ENCODE measurements at regions not wholly inside any gene's neighbourhood (a gene's known extent, or its start where the extent isn't known, plus 50 kb on each side); places are given as distances from the start of the nearest gene placed in this dataset.

DNA sequence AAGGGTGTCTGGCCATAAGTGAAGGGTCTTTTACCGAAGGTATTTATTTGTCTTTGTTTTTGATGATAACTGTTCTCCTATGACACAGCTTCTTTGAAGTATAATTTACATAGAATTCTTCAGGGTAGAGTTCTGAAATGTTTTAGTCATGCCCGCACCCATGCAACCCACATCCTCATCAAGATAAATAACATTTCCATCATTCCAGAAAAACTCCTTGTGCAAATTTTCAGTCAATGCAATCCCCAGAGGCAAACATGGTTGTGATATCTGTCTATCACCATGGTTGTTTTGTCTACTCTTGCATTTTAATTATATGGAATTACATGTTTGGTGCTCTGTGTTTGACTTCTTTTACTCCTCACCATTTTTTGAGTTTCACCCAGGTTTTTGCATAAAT, 837.8 kb downstream of the AACS start (continued):
- TF ChIP-seq DPF2 (IDR thresholded peaks at IDR 0.05) (no peak), KAT2A (conservative IDR thresholded peaks at IDR 0.05; ENCODE audit: control insufficient read depth, low read depth, low read length) (no peak), EP300 (IDR thresholded peaks at IDR 0.05; ENCODE audit: borderline replicate concordance in 1 of 2, control insufficient read depth in 1 of 2, low read depth in 2 of 2, low read length in 2 of 2) (no peak)
- TF ChIP-seq, protein P1, sequence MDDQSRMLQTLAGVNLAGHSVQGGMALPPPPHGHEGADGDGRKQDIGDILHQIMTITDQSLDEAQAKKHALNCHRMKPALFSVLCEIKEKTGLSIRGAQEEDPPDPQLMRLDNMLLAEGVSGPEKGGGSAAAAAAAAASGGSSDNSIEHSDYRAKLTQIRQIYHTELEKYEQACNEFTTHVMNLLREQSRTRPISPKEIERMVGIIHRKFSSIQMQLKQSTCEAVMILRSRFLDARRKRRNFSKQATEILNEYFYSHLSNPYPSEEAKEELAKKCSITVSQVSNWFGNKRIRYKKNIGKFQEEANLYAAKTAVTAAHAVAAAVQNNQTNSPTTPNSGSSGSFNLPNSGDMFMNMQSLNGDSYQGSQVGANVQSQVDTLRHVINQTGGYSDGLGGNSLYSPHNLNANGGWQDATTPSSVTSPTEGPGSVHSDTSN (IDR thresholded peaks at IDR 0.05; ENCODE audit: insufficient replicate concordance, low read depth, low read length): no peak

DNA sequence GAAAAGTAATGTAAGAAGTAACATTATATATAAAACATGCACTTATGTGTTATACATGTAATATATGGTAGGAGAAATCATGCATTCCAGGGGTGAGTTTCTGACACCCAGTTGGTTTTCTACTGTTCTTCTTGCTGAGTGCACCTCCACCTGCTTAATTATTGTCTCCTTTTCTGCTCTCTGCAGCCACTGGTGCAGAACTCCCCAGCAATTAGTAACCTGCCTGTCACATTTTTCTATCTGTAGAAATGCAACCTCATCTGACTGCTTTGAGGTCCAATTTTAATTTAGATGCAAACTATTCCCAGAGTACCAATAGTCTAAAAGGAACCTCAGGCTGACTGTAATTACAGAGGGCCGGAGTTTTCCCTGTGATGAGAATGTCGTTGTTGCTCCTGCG, 842.1 kb downstream of the AACS start:
- no peak overlapping the region for H3K4me3 ChIP-seq
- BruUV-seq (replicated peaks): no TSS peak
- H3K27ac ChIP-seq (ENCODE audit: control insufficient read depth, insufficient read depth): no peak overlapping the region
- ChIA-PET CTCF (no interaction called here), RAD21 (ENCODE audit: unreplicated experiment) (no interaction called here), SMC1A (ENCODE audit: uncharacterized antibody, unreplicated experiment) (no interaction called here), POLR2A (no interaction called here)
- no peaks in the 10 kb centered on the region for H3K9me3 ChIP-seq (replicated peaks; ENCODE audit: control insufficient read depth, insufficient read depth, low read length)
- ATAC-seq (no peak), DNase-seq (ENCODE audit: low read depth, low spot score) (no peak), FAIRE-seq (no peak)
- H3K4me2 ChIP-seq (ENCODE audit: control insufficient read depth, insufficient read depth): no peak overlapping the region
- H3K36me3 ChIP-seq (ENCODE audit: control insufficient read depth in 2 of 2, insufficient read depth in 2 of 2, low read length in 1 of 2): no peaks in the 10 kb centered on the region
- H3K79me2 ChIP-seq (ENCODE audit: control insufficient read depth, insufficient read depth, low read length): no peaks in the 10 kb centered on the region
- no peak overlapping the region for H2AFZ ChIP-seq (ENCODE audit: control insufficient read depth, low read depth, low read length)
- no peaks in the 10 kb centered on the region for H4K20me1 ChIP-seq (ENCODE audit: control insufficient read depth, insufficient read depth)
- no peak overlapping the region for H3K9ac ChIP-seq (ENCODE audit: control insufficient read depth, insufficient read depth, low read length)
- no peaks in the 10 kb centered on the region for H3K27me3 ChIP-seq (replicated peaks in 1 of 2; ENCODE audit: control insufficient read depth in 2 of 2, insufficient read depth in 2 of 2, low read length in 1 of 2)
- WGBS (ENCODE audit: insufficient coverage, insufficient replicate concordance, low lambda C conversion rate, missing lambda C conversion rate): 34% methylated on average over 3 of the region's 3 CpGs
- in situ Hi-C loops (cut with MboI) (no loop called here), intact Hi-C loops (cut with micrococcal nuclease; ENCODE audit: unreplicated experiment) (no loop called here)
- H3K4me1 ChIP-seq (ENCODE audit: control insufficient read depth, insufficient read depth, low read length): no peaks in the 10 kb centered on the region
- TF ChIP-seq LARP7 (IDR thresholded peaks at IDR 0.05) (no peak), SMAD1 (IDR thresholded peaks at IDR 0.05; ENCODE audit: low read depth, partially characterized antibody) (no peak), HDAC6 (IDR thresholded peaks at IDR 0.05; ENCODE audit: unreplicated experiment) (no peak), TCF12 (IDR thresholded peaks at IDR 0.05; ENCODE audit: low read depth, low read length) (no peak), ZNF217 (IDR thresholded peaks at IDR 0.05) (no peak), CHD2 (IDR thresholded peaks at IDR 0.05; ENCODE audit: borderline replicate concordance, low read depth, low read length) (no peak), HDAC2 (IDR thresholded peaks at IDR 0.05) (no peak), FOXM1 (IDR thresholded peaks at IDR 0.05; ENCODE audit: low read depth, low read length) (no peak), SMAD5 (IDR thresholded peaks at IDR 0.05; ENCODE audit: low read depth) (no peak), CEBPB (IDR thresholded peaks at IDR 0.05; ENCODE audit: borderline replicate concordance in 1 of 2, low read depth in 2 of 2, low read length in 2 of 2) (no peak), NFYA (IDR thresholded peaks at IDR 0.05; ENCODE audit: borderline replicate concordance, low read depth, low read length) (no peak), HCFC1 (IDR thresholded peaks at IDR 0.05; ENCODE audit: low read length) (no peak), CBX5 (IDR thresholded peaks at IDR 0.05; ENCODE audit: low read depth) (no peak), NBN (IDR thresholded peaks at IDR 0.05) (no peak)
- TF ChIP-seq, protein P2, sequence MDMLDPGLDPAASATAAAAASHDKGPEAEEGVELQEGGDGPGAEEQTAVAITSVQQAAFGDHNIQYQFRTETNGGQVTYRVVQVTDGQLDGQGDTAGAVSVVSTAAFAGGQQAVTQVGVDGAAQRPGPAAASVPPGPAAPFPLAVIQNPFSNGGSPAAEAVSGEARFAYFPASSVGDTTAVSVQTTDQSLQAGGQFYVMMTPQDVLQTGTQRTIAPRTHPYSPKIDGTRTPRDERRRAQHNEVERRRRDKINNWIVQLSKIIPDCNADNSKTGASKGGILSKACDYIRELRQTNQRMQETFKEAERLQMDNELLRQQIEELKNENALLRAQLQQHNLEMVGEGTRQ (IDR thresholded peaks at IDR 0.05; ENCODE audit: borderline replicate concordance, low read depth, low read length): no peak
- TF ChIP-seq, protein P3, sequence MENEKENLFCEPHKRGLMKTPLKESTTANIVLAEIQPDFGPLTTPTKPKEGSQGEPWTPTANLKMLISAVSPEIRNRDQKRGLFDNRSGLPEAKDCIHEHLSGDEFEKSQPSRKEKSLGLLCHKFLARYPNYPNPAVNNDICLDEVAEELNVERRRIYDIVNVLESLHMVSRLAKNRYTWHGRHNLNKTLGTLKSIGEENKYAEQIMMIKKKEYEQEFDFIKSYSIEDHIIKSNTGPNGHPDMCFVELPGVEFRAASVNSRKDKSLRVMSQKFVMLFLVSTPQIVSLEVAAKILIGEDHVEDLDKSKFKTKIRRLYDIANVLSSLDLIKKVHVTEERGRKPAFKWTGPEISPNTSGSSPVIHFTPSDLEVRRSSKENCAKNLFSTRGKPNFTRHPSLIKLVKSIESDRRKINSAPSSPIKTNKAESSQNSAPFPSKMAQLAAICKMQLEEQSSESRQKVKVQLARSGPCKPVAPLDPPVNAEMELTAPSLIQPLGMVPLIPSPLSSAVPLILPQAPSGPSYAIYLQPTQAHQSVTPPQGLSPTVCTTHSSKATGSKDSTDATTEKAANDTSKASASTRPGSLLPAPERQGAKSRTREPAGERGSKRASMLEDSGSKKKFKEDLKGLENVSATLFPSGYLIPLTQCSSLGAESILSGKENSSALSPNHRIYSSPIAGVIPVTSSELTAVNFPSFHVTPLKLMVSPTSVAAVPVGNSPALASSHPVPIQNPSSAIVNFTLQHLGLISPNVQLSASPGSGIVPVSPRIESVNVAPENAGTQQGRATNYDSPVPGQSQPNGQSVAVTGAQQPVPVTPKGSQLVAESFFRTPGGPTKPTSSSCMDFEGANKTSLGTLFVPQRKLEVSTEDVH (IDR thresholded peaks at IDR 0.05; ENCODE audit: low read depth, partially characterized antibody): no peak
- TF ChIP-seq, protein P4, sequence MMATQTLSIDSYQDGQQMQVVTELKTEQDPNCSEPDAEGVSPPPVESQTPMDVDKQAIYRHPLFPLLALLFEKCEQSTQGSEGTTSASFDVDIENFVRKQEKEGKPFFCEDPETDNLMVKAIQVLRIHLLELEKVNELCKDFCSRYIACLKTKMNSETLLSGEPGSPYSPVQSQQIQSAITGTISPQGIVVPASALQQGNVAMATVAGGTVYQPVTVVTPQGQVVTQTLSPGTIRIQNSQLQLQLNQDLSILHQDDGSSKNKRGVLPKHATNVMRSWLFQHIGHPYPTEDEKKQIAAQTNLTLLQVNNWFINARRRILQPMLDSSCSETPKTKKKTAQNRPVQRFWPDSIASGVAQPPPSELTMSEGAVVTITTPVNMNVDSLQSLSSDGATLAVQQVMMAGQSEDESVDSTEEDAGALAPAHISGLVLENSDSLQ (IDR thresholded peaks at IDR 0.05): no peak
